MCF 10A (cell line): ENCODE measurements at regions not wholly inside any gene's neighbourhood (a gene's known extent, or its start where the extent isn't known, plus 50 kb on each side); places are given as distances from the start of the nearest gene placed in this dataset.

ENCODE experiments used
- BruUV-seq: library from RNA; stranded (reverse); fragments of 400-500 nt; replicated peaks from 2 replicates; lab custom pipeline; 2021; lab: Mats Ljungman, UMichigan
- CTCF ChIA-PET: fragments of 300-600 bp; sonication (Branson Sonifier 250); formaldehyde crosslinking; extraction: SDS; loops from one replicate; lab custom pipeline; 2021; ENCODE audit warnings: antibody characterized with exemption, inconsistent platforms; lab: Yijun Ruan, JAX
- POLR2A ChIA-PET: fragments of 300-600, 350-650 bp; sonication (Branson Sonifier 250); formaldehyde crosslinking; extraction: SDS; loops from one replicate; lab custom pipeline; 2020; ENCODE audit warnings: antibody characterized with exemption, inconsistent platforms; lab: Yijun Ruan, JAX
- DNase-seq: peaks from one replicate; pipeline ENCODE4 v3.0.0-alpha.2; 2018; ENCODE audit not compliant: unreplicated experiment
- H3K27ac Mint-ChIP-seq: one replicate; pipeline ENCODE4 v1.8.0; 2022; ENCODE audit warnings: mild to moderate bottlenecking, low read depth, mixed read lengths; ENCODE audit not compliant: unreplicated experiment
- H3K27me3 Mint-ChIP-seq: one replicate; pipeline ENCODE4 v1.8.0; 2022; ENCODE audit warnings: mixed read lengths; ENCODE audit not compliant: insufficient read depth, unreplicated experiment
- H3K36me3 Mint-ChIP-seq: one replicate; pipeline ENCODE4 v1.8.0; 2022; ENCODE audit warnings: mild to moderate bottlenecking, moderate library complexity, mixed read lengths; ENCODE audit not compliant: insufficient read depth, unreplicated experiment
- H3K4me1 Mint-ChIP-seq: one replicate; pipeline ENCODE4 v1.8.0; 2022; ENCODE audit warnings: mixed read lengths; ENCODE audit not compliant: insufficient read depth, unreplicated experiment
- H3K4me3 Mint-ChIP-seq: one replicate; pipeline ENCODE4 v1.8.0; 2022; ENCODE audit warnings: mild to moderate bottlenecking, moderate library complexity, mixed read lengths; ENCODE audit not compliant: unreplicated experiment
- H3K9me3 Mint-ChIP-seq: one replicate; pipeline ENCODE4 v1.8.0; 2022; ENCODE audit warnings: mixed read lengths; ENCODE audit not compliant: unreplicated experiment
- CTCF ChIP-seq: fragments of 200-600 bp; IDR thresholded peaks from one replicate; pipeline ENCODE4 v1.8.0; 2022; ENCODE audit warnings: antibody characterized with exemption, mild to moderate bottlenecking; ENCODE audit not compliant: unreplicated experiment
- intact Hi-C: fragments of 100-400 bp; cut with micrococcal nuclease; formaldehyde crosslinking; loops from 2 replicates; pipeline ENCODE4 v1.14.1; 2022

GRCh38 chr9:73042155-73042554 lies 89.3 kb upstream of the ALDH1A1 start:
- no peak for DNase-seq
- no peaks in the 10 kb centered on the region for H3K36me3 Mint-ChIP-seq
- ChIA-PET CTCF (interaction anchor here (0.7 kb wide), 1 partner anchor 159 kb away, joined by 5 read pairs; no protein-coding TSS in a partner anchor), POLR2A (no interaction called here)
- intact Hi-C loops, result no loop called here
- H3K9me3 Mint-ChIP-seq, result no peaks in the 10 kb centered on the region
- TF ChIP-seq CTCF, result no peak
- peaks cover 69% of the 10 kb centered on the region for H3K27me3 Mint-ChIP-seq
- H3K27ac Mint-ChIP-seq, result no peak overlapping the region
- no peak overlapping the region for H3K4me3 Mint-ChIP-seq
- BruUV-seq, result no TSS peak
- peaks cover 12% of the 10 kb centered on the region for H3K4me1 Mint-ChIP-seq

GRCh38 chr9:73039271-73040263 lies 86.7 kb upstream of the ALDH1A1 start:
- BruUV-seq, result no TSS peak
- H3K9me3 Mint-ChIP-seq, result no peaks in the 10 kb centered on the region
- H3K36me3 Mint-ChIP-seq, result no peaks in the 10 kb centered on the region
- no peak overlapping the region for H3K27ac Mint-ChIP-seq
- POLR2A ChIA-PET, result interaction anchor here (0.6 to 1.4 kb wide), 2 partner anchors 8 to 48 kb away, joined by 3 to 4 read pairs; no protein-coding TSS in a partner anchor
- no peak for TF ChIP-seq CTCF
- intact Hi-C loops, result no loop called here
- CTCF ChIA-PET, result interaction anchor here (0.6 to 1.8 kb wide), 5 partner anchors 13 to 182 kb away, joined by 3 to 7 read pairs (median 3); no protein-coding TSS in a partner anchor
- H3K27me3 Mint-ChIP-seq, result peaks cover 77% of the 10 kb centered on the region
- peak; percentile 15 for DNase-seq
- no peak overlapping the region for H3K4me3 Mint-ChIP-seq
- peaks cover 12% of the 10 kb centered on the region for H3K4me1 Mint-ChIP-seq

- intact Hi-C loops, result no loop called here
- Mint-ChIP-seq H3K36me3 (no peaks in the 10 kb centered on the region), H3K27ac (no peak overlapping the region)
Observed at GRCh38 chr9:73038613-73039012, 85.8 kb upstream of the ALDH1A1 start.

More at GRCh38 chr9:73038613-73039012, 85.8 kb upstream of the ALDH1A1 start:
- Mint-ChIP-seq H3K4me1 (peaks cover 12% of the 10 kb centered on the region), H3K27me3 (peaks cover 77% of the 10 kb centered on the region), H3K4me3 (no peak overlapping the region), H3K9me3 (no peaks in the 10 kb centered on the region)
- no TSS peak for BruUV-seq
- ChIA-PET POLR2A (interaction anchor here (1.4 kb wide), 1 partner anchor 9 kb away, joined by 4 read pairs; no protein-coding TSS in a partner anchor), CTCF (interaction anchor here (0.7 kb wide), 2 partner anchors 30 to 50 kb away, joined by 3 read pairs; no protein-coding TSS in a partner anchor)
- TF ChIP-seq CTCF, result no peak
- DNase-seq, result peak; percentile 57
